ENCODE measurements at regions not wholly inside any gene's neighbourhood (a gene's known extent, or its start where the extent isn't known, plus 50 kb on each side); places are given as distances from the start of the nearest gene placed in this dataset.

- TF ChIP-seq MNT (conservative IDR thresholded peaks at IDR 0.05) = no peak
Observed at GRCh38 chr11:96925862-96926261, 536.0 kb downstream of the JRKL start (continued).

- no peak for FAIRE-seq
- in situ Hi-C loops (cut with MboI) = no loop called here
- ChIA-PET POLR2A (no interaction called here), CTCF (ENCODE audit: low intra/inter-chr PET ratio) (no interaction called here)
- no peak for DNase-seq (ENCODE audit: extremely low read depth in 1 of 4, low spot score in 3 of 4)
- Histone ChIP-seq H3K36me3 (ENCODE audit: control insufficient read depth, insufficient read depth, low read length) (no peaks in the 10 kb centered on the region), H3K9me1 (ENCODE audit: control insufficient read depth, insufficient read depth, low read length) (no peaks in the 10 kb centered on the region), H2AFZ (ENCODE audit: low read depth, low read length) (no peak overlapping the region), H3K27ac (ENCODE audit: extremely low read depth, low read depth, low read length) (no peak overlapping the region), H3K27me3 (ENCODE audit: control insufficient read depth in 2 of 2, insufficient read depth in 2 of 2, low read length in 2 of 2) (no peaks in the 10 kb centered on the region), H3K9ac (ENCODE audit: insufficient read depth in 1 of 2, low read depth in 2 of 2, low read length in 2 of 2) (no peak overlapping the region), H3K79me2 (ENCODE audit: control insufficient read depth, insufficient read depth, low read length) (no peaks in the 10 kb centered on the region), H3K4me1 (replicated peaks in 1 of 2; ENCODE audit: control insufficient read depth in 2 of 2, insufficient read depth in 2 of 2, low read length in 2 of 2) (no peaks in the 10 kb centered on the region), H3K4me2 (ENCODE audit: insufficient read depth, low read length) (no peak overlapping the region), H4K20me1 (replicated peaks; ENCODE audit: control insufficient read depth, insufficient read depth, low read length) (no peaks in the 10 kb centered on the region), H3K4me3 (no peak overlapping the region), H3K9me3 (replicated peaks; ENCODE audit: control insufficient read depth, insufficient read depth, low read depth, low read length) (no peaks in the 10 kb centered on the region)
- BruUV-seq (replicated peaks) = no TSS peak
- intact Hi-C loops (cut with micrococcal nuclease) = no loop called here
- no peak for ATAC-seq
- no peak for TF ChIP-seq E2F3 (CRISPR knock-in tag; IDR thresholded peaks at IDR 0.05)
- TF ChIP-seq HLTF (IDR thresholded peaks at IDR 0.05) = no peak
- no peak for TF ChIP-seq ZNF12 (CRISPR knock-in tag; IDR thresholded peaks at IDR 0.05)
- no peak for TF ChIP-seq ZNF77 (CRISPR knock-in tag; IDR thresholded peaks at IDR 0.05)
- TF ChIP-seq CHD1 (IDR thresholded peaks at IDR 0.05; ENCODE audit: low read length) = no peak
- TF ChIP-seq HDGF (IDR thresholded peaks at IDR 0.05) = no peak
- TF ChIP-seq THRB (CRISPR knock-in tag; conservative IDR thresholded peaks at IDR 0.05) = no peak
- no peak for TF ChIP-seq ZC3H11A (IDR thresholded peaks at IDR 0.05; ENCODE audit: low read depth, low read length)
- TF ChIP-seq ZNF121 (CRISPR knock-in tag; conservative IDR thresholded peaks at IDR 0.05) = no peak
- no peak for TF ChIP-seq SMARCE1 (IDR thresholded peaks at IDR 0.05)
- TF ChIP-seq PKNOX1 (IDR thresholded peaks at IDR 0.05) = no peak
- no peak for TF ChIP-seq ZNF232 (CRISPR knock-in tag; IDR thresholded peaks at IDR 0.05)
- no peak for TF ChIP-seq ASH1L (IDR thresholded peaks at IDR 0.05; ENCODE audit: borderline replicate concordance, low read depth, partially characterized antibody)
- no peak for TF ChIP-seq ZNF124 (CRISPR knock-in tag; IDR thresholded peaks at IDR 0.05)
- TF ChIP-seq SUPT5H (IDR thresholded peaks at IDR 0.05) = no peak
- no peak for TF ChIP-seq CBX3 (IDR thresholded peaks at IDR 0.05; ENCODE audit: borderline replicate concordance in 1 of 2, low read length in 2 of 2)
- TF ChIP-seq ZNF780A (CRISPR knock-in tag; IDR thresholded peaks at IDR 0.05) = no peak
- TF ChIP-seq TEAD2 (tag; IDR thresholded peaks at IDR 0.05) = no peak
- no peak for TF ChIP-seq MEIS2 (IDR thresholded peaks at IDR 0.05; ENCODE audit: partially characterized antibody)
Observed at GRCh38 chr11:96940227-96940626, 550.4 kb downstream of the JRKL start.

Data from K562 (cell line).